Loucy (cell line): ENCODE measurements at regions not wholly inside any gene's neighbourhood (a gene's known extent, or its start where the extent isn't known, plus 50 kb on each side); places are given as distances from the start of the nearest gene placed in this dataset.

Experiments used
- EZH2phosphoT487 ChIP-seq: fragments of 200-600 bp; IDR thresholded peaks from 2 replicates; pipeline ENCODE4 v1.6.1; 2018; ENCODE audit warnings: antibody characterized with exemption, mild to moderate bottlenecking, moderate library complexity, borderline replicate concordance
- TF ChIP-seq, protein P1 (sequence below): fragments of 200-600 bp; sonication (generic); conservative IDR thresholded peaks from 2 replicates; pipeline ENCODE4 v1.5.1; 2014; ENCODE audit warnings: mild to moderate bottlenecking, antibody characterized with exemption, low read length

DNA sequence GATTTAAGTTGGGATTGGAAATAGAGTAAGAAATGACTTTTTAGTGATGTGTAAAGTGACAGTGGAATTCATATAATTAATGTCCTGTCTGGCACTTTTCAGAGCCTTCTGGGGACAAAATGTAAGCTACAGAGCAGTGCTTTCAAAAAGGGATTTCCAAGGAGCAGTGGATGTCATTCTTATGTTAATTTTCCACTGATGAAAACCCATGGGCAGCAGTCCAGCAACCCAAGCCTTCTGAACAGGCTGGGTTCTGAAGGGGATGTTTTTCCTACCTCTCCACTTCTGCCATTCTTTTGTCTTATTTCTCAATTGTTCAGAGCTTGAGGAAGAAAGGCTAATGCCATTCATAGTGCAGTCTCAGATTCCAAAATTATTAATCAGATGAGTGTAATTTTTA is 717.6 kb upstream of the HS3ST1 start:
- TF ChIP-seq, protein P1, sequence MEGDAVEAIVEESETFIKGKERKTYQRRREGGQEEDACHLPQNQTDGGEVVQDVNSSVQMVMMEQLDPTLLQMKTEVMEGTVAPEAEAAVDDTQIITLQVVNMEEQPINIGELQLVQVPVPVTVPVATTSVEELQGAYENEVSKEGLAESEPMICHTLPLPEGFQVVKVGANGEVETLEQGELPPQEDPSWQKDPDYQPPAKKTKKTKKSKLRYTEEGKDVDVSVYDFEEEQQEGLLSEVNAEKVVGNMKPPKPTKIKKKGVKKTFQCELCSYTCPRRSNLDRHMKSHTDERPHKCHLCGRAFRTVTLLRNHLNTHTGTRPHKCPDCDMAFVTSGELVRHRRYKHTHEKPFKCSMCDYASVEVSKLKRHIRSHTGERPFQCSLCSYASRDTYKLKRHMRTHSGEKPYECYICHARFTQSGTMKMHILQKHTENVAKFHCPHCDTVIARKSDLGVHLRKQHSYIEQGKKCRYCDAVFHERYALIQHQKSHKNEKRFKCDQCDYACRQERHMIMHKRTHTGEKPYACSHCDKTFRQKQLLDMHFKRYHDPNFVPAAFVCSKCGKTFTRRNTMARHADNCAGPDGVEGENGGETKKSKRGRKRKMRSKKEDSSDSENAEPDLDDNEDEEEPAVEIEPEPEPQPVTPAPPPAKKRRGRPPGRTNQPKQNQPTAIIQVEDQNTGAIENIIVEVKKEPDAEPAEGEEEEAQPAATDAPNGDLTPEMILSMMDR = no peak
- TF ChIP-seq EZH2phosphoT487 = no peak
